ENCODE measurements at regions not wholly inside any gene's neighbourhood (a gene's known extent, or its start where the extent isn't known, plus 50 kb on each side); places are given as distances from the start of the nearest gene placed in this dataset.

- DNase-seq (ENCODE audit: low spot score) = no peak
Measured at GRCh38 chr1:51025374-51025773, 55.3 kb downstream of the CDKN2C start.

- peak; percentile 47 for DNase-seq (ENCODE audit: low spot score)
Measured at GRCh38 chr1:51032936-51033335, 62.9 kb downstream of the CDKN2C start.

GRCh38 chr1:51044199-51044598, 57.8 kb upstream of the C1orf185 start:
- no peak for DNase-seq (ENCODE audit: low spot score)

- DNase-seq (ENCODE audit: low spot score) = no peak
Measured at GRCh38 chr1:51044834-51045233, 57.2 kb upstream of the C1orf185 start.

GRCh38 chr1:51048021-51048420, 54.0 kb upstream of the C1orf185 start:
- DNase-seq (ENCODE audit: low spot score) = no peak

- DNase-seq (ENCODE audit: low spot score) = no peak
Measured at GRCh38 chr1:51048670-51049069, 53.4 kb upstream of the C1orf185 start.

Measured in ureter (tissue), 1 donor.